Fibroblast of mammary gland (primary cell): ENCODE measurements at regions not wholly inside any gene's neighbourhood (a gene's known extent, or its start where the extent isn't known, plus 50 kb on each side); places are given as distances from the start of the nearest gene placed in this dataset.
A peak's percentile ranks its signal among the peaks of the same experiment; 100 is the strongest.

Experiments
- DNase-seq: peaks from one replicate; pipeline ENCODE4 v3.0.0-alpha.2; 2010; ENCODE audit warnings: low read depth
- H3K4me3 ChIP-seq: 2 replicates; pipeline ENCODE4 v1.5.1; 2011; ENCODE audit warnings: low read depth, mild to moderate bottlenecking, low read length, moderate library complexity; ENCODE audit not compliant: control insufficient read depth
- TF ChIP-seq, protein P1 (sequence below): conservative IDR thresholded peaks from 2 replicates; pipeline ENCODE4 v1.5.1; 2011; ENCODE audit warnings: low read depth, low read length, inconsistent platforms; ENCODE audit not compliant: control insufficient read depth, insufficient read depth

DNA sequence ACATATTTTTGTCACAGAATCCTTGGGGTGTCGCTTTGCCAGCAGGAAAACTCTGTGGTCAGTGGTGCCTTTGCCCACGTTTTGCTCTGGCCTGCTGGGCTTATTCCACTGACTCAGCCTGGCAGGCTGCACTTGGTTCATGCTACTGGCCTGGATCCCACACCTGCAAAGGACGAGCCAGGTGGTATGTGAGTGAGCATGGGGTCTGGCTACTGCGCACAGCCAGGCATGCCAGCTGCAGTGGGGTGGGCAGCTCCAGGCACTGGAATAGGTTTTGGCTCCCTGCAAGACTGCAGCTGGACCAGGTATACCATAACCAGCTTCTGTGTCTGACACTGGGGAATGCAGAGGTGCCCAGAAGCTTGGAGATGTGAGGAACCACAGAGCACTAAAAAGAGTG lies 197.9 kb upstream of the VRK2 start:
- H3K4me3 ChIP-seq: no peak overlapping the region
- no peak for DNase-seq
- TF ChIP-seq, protein P1, sequence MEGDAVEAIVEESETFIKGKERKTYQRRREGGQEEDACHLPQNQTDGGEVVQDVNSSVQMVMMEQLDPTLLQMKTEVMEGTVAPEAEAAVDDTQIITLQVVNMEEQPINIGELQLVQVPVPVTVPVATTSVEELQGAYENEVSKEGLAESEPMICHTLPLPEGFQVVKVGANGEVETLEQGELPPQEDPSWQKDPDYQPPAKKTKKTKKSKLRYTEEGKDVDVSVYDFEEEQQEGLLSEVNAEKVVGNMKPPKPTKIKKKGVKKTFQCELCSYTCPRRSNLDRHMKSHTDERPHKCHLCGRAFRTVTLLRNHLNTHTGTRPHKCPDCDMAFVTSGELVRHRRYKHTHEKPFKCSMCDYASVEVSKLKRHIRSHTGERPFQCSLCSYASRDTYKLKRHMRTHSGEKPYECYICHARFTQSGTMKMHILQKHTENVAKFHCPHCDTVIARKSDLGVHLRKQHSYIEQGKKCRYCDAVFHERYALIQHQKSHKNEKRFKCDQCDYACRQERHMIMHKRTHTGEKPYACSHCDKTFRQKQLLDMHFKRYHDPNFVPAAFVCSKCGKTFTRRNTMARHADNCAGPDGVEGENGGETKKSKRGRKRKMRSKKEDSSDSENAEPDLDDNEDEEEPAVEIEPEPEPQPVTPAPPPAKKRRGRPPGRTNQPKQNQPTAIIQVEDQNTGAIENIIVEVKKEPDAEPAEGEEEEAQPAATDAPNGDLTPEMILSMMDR: no peak

DNA sequence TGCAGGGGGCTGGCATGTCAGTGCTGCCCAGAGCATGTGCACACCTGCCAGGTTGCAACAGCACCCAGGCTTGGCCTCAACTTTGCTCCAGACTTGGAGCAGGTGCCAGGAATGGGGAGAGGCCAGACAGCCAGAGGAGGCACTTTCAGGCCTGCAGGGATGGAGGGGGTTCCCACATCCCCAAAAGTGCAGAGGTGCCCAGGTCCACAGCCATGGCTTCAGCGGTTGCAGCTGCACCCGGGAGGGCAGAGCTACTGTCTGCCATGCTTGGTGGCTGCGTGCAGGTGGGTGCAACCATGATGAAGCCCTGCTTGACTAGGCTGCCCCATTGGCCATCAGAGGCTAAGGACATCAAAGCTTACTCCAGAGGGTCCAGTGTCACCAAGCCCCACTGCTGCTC lies 196.8 kb upstream of the VRK2 start:
- DNase-seq: no peak

DNA sequence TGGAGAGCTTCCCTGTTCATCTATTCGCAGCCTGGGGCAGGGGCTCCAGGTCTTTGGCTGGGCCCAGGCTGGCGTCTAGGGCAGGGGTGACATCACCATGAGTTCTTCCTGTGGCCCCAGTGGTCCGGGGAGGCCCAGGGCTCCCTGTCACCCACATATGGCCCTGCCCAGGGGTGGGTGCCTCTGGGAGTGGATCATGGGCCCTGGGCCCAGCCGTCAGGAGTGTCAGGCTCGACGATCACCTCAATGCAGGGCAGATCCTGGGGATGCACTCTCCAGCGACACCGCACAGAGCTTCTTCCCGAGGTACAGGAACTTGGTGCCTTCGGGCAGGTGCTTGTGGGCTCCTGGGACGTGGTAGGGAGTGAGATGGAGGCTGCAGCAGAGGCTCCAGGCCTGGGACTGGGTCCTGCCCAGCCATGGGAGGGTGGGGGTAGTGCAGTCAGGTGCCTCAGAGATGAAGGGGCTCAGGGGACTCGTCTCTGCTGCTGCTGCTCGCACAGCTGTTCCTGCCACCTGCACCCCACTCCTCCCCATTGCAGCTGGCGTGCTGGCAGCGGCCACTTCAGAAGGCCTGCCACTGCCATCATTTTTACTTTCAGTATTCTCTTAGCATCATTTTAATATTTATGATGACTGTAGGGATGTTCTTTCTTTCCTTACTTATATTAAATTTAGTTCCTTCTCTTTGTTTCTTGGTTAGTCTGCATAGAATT lies 196.0 kb upstream of the VRK2 start:
- DNase-seq: no peak
- TF ChIP-seq, protein P1: no peak
- no peak overlapping the region for H3K4me3 ChIP-seq

More for the DNA sequence above, 196.8 kb upstream of the VRK2 start:
- TF ChIP-seq, protein P1: no peak
- no peak overlapping the region for H3K4me3 ChIP-seq

DNA sequence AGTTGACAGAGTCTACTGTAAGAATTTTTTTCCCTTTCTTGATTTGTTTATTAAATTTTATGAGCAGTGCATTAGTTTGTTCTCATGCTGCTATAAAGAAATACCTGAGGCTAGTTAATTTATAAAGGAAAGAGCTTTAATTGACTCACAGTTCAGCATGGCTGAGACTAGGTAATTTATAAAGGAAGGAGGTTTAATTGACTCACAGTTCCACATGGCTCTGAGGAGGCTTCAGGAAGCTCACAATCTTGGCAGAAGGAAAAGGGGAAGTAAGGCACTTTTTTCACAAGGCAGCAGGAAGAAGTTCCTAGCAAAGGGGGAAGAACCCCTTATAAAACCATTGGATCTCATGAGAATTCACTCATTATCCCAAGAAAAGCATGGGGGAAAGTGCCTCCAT lies 191.4 kb upstream of the VRK2 start:
- no peak for DNase-seq
- no peak overlapping the region for H3K4me3 ChIP-seq
- TF ChIP-seq, protein P1: no peak

DNA sequence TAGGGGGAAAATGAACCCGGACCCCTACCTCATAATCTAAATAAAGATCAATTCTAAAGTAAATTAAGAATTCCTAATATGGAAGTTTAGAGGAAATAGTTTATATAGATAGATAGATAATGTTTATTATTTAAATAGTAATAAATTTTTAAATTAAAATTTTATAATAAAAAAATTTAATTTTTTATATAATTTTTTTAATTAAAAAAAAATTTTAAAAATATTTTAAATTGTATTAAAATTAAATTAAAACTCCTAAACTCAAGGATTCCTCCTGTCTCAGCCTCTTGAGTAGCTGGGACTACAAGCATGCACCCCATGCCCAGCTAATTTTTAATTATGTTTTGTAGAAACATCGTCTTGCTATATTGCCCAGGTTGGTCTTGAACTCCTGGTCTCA lies 186.9 kb upstream of the VRK2 start:
- DNase-seq: no peak
- TF ChIP-seq, protein P1: no peak

DNA sequence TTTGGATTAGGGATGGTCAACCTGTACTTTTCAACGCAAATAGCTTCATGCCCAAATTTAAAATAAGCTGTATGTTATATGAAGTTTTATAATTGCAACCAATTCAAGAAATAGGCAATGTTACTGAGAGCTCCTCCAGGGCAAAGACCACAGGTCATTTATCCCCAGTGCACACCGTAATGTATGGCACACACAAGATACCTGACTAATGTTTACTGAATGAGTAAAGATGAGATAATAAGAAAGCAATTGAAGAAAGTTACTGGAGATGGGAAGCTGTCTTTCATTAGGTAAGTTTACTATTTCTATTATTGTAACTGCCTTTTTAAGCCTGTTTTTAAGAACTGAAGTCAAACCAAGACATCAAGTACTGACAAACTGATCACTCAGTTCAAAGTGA lies 184.5 kb upstream of the VRK2 start:
- TF ChIP-seq, protein P1: no peak
- H3K4me3 ChIP-seq: no peak overlapping the region
- DNase-seq: peak; percentile 6

More for the DNA sequence above, 186.9 kb upstream of the VRK2 start:
- no peak overlapping the region for H3K4me3 ChIP-seq
